NCI-H2196 (cell line): ENCODE measurements at regions not wholly inside any gene's neighbourhood (a gene's known extent, or its start where the extent isn't known, plus 50 kb on each side); places are given as distances from the start of the nearest gene placed in this dataset.
"Not testable (repeated sequence)": the region's sequence is repeated elsewhere in the genome, so short reads cannot be mapped to it uniquely, and the experiment has no call there.

Experiments
- DNase-seq: peaks from one replicate; lab custom pipeline; 2025; ENCODE audit not compliant: unreplicated experiment; lab: John Stamatoyannopoulos, UW

- DNase-seq: no peak
Observed at GRCh38 chr4:18630218-18631110, 608.9 kb upstream of the LCORL start.

GRCh38 chr4:18627447-18628005, 606.0 kb upstream of the LCORL start:
- no peak for DNase-seq

GRCh38 chr4:18626996-18627395, 605.4 kb upstream of the LCORL start:
- no peak for DNase-seq

GRCh38 chr4:18626366-18626765, 604.8 kb upstream of the LCORL start:
- DNase-seq: no peak

- DNase-seq: no peak
Observed at GRCh38 chr4:18621186-18621585, 599.6 kb upstream of the LCORL start.

- DNase-seq: no peak
Observed at GRCh38 chr4:18616720-18617119, 595.2 kb upstream of the LCORL start.

GRCh38 chr4:18611026-18611425, 589.5 kb upstream of the LCORL start:
- DNase-seq: no peak

- DNase-seq: no peak
Observed at GRCh38 chr4:18608908-18609533, 587.5 kb upstream of the LCORL start.

GRCh38 chr4:18602610-18603009, 581.1 kb upstream of the LCORL start:
- DNase-seq: not testable (repeated sequence)

- peak; percentile 63 for DNase-seq
Observed at GRCh38 chr4:18593297-18594002, 571.9 kb upstream of the LCORL start.

GRCh38 chr4:18582841-18583240, 561.3 kb upstream of the LCORL start:
- DNase-seq: no peak

- no peak for DNase-seq
Observed at GRCh38 chr4:18578307-18578706, 556.8 kb upstream of the LCORL start.

- no peak for DNase-seq
Observed at GRCh38 chr4:18572481-18572880, 550.9 kb upstream of the LCORL start.

- DNase-seq: no peak
Observed at GRCh38 chr4:18571301-18571761, 549.8 kb upstream of the LCORL start.

GRCh38 chr4:18570370-18570769, 548.8 kb upstream of the LCORL start:
- no peak for DNase-seq

GRCh38 chr4:18568600-18568999, 547.0 kb upstream of the LCORL start:
- DNase-seq: no peak

GRCh38 chr4:18566970-18567799, 545.6 kb upstream of the LCORL start:
- DNase-seq: no peak

- no peak for DNase-seq
Observed at GRCh38 chr4:18559492-18559891, 537.9 kb upstream of the LCORL start.

- no peak for DNase-seq
Observed at GRCh38 chr4:18556402-18556801, 534.8 kb upstream of the LCORL start.

GRCh38 chr4:18540349-18540748, 518.8 kb upstream of the LCORL start:
- DNase-seq: no peak

GRCh38 chr4:18538121-18538520, 516.6 kb upstream of the LCORL start:
- DNase-seq: no peak
